Activated CD8-positive, alpha-beta memory T cell treated with anti-CD3 and anti-CD28 coated beads, Interleukin-2, amount 50 U/mL, for 48 hours (primary cell): ENCODE measurements at regions not wholly inside any gene's neighbourhood (a gene's known extent, or its start where the extent isn't known, plus 50 kb on each side); places are given as distances from the start of the nearest gene placed in this dataset.

Experiments used
- DNase-seq: peaks from one replicate; pipeline ENCODE4 v3.0.0-alpha.2; 2020

DNA sequence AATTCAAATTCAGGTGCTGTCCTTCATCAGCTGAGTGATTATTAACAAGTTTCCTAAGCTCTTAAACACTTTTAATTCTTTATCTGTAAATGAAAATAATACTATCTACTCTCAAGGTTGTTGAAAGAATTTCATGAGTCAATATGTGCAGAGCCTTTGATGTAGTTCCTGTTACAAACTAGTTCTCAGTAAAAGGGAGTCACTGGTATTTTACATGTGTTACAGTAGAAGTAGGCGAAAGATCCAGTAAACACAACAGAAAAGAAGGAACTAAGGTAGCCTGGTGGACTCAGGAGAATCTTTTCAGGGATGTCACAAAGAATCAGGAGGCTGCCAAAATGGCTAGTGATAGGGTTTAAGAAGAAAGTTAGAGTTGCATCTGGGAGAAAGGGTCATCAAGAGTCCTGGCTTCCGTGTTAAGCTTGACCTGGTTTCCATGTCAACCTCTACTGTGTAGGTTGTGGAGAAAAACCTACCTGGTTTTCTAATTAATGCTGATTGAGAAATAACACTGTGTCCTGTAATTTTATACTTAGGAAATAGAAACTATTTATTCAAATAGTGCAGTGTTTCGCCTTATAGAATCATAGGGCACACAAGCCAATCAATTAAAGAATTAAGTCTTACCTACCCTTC lies 58.3 kb upstream of the TRIB2 start:
- DNase-seq: no peak

- no peak for DNase-seq
These were observed 55.2 kb upstream of the TRIB2 start for GRCh38 chr2:12661489-12661888.

DNA sequence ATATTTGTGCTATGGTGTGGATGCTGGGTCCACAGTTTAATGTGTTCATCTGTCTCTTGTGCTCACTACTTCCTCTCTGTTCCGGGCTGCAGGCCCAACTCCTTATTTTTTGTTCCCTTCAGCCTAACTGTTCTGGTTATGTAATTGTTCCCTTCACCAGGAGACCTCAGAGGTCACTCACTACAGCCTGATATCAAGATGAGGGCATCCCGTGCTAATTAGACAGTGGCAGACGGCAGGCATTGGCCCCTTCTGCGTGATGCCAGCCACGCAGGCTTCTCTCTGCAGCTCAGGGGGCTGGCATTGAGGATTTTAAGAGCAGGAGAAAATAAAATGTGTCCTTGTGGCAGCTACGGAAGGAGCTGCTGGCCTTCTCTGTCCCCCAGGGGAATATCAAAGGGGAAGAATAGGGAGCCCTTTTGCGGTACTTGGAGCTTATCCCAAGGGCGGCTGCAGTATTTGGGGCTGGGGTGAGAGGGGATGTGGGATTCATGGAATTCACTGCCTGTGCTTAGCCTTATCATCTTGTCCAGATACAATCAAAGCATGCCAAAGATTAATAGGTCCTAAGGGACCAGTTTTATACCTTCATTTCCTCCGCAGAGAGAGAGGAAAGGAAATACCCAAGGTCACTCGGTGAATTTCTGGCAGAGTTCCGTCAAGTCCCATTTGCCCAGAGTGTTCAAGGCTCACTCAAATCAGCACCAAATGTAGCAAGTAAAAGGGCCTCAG lies 53.3 kb upstream of the TRIB2 start:
- DNase-seq: no peak

DNA sequence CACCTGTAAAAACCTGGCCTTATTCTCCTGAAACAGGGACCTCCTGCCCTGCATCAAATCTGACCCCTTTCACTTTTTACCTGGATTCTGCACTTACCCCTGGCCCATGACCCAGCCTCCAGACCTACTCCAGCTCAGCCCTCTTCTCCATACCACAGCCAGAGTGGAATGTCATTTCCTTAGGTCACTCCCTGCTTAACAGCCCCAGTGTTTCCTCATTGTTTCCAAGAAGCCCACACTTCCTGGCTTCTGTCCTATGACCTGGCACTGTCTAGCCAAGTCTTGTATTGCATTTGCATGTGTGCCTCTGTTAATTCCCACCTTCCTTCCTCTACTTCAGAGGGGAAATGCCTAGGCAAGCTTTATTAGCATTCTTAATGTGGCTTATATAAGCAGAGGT lies 51.4 kb upstream of the TRIB2 start:
- DNase-seq: no peak

- DNase-seq: no peak
These were observed 50.3 kb upstream of the TRIB2 start for GRCh38 chr2:12666445-12666844.
